ENCODE measurements at regions not wholly inside any gene's neighbourhood (a gene's known extent, or its start where the extent isn't known, plus 50 kb on each side); places are given as distances from the start of the nearest gene placed in this dataset.
"Not testable (repeated sequence)": the region's sequence is repeated elsewhere in the genome, so short reads cannot be mapped to it uniquely, and the experiment has no call there.

GRCh38 chr6:92495242-92495641, 924.1 kb downstream of the EPHA7 start:
- DNase-seq: no peak

- no peak for DNase-seq
These were observed 933.9 kb downstream of the EPHA7 start for GRCh38 chr6:92485487-92485886.

- no peak for DNase-seq
These were observed 939.5 kb downstream of the EPHA7 start for GRCh38 chr6:92479831-92480230.

- no peak for DNase-seq
These were observed 946.3 kb downstream of the EPHA7 start for GRCh38 chr6:92473056-92473455.

- DNase-seq: no peak
These were observed 950.1 kb downstream of the EPHA7 start for GRCh38 chr6:92469186-92469828.

- no peak for DNase-seq
These were observed 951.3 kb downstream of the EPHA7 start for GRCh38 chr6:92468066-92468465.

GRCh38 chr6:92460133-92460532, 959.2 kb downstream of the EPHA7 start:
- no peak for DNase-seq

- no peak for DNase-seq
These were observed 959.8 kb downstream of the EPHA7 start for GRCh38 chr6:92459606-92460005.

- DNase-seq: no peak
These were observed 973.3 kb downstream of the EPHA7 start for GRCh38 chr6:92446052-92446451.

GRCh38 chr6:92433911-92434310, 985.4 kb downstream of the EPHA7 start:
- no peak for DNase-seq

GRCh38 chr6:92431502-92431901, 987.9 kb downstream of the EPHA7 start:
- no peak for DNase-seq

- DNase-seq: no peak
These were observed 990.9 kb downstream of the EPHA7 start for GRCh38 chr6:92428448-92428847.

GRCh38 chr6:92427453-92427852, 991.9 kb downstream of the EPHA7 start:
- DNase-seq: no peak

GRCh38 chr6:92415656-92416055, 1003.7 kb downstream of the EPHA7 start:
- DNase-seq: no peak

- DNase-seq: no peak
These were observed 1011.0 kb downstream of the EPHA7 start for GRCh38 chr6:92408350-92408749.

- DNase-seq: no peak
These were observed 1015.1 kb downstream of the EPHA7 start for GRCh38 chr6:92404281-92404680.

- no peak for DNase-seq
These were observed 1019.4 kb downstream of the EPHA7 start for GRCh38 chr6:92399911-92400310.

- not testable (repeated sequence) for DNase-seq
These were observed 1030.7 kb downstream of the EPHA7 start for GRCh38 chr6:92388706-92389105.

- DNase-seq: no peak
These were observed 1038.4 kb downstream of the EPHA7 start for GRCh38 chr6:92380803-92381601.

GRCh38 chr6:92377137-92377536, 1042.2 kb downstream of the EPHA7 start:
- no peak for DNase-seq

- no peak for DNase-seq
These were observed 1042.7 kb downstream of the EPHA7 start for GRCh38 chr6:92376691-92377090.

- DNase-seq: no peak
These were observed 1047.8 kb downstream of the EPHA7 start for GRCh38 chr6:92371211-92372208.

- no peak for DNase-seq
These were observed 1050.0 kb downstream of the EPHA7 start for GRCh38 chr6:92369309-92369708.
